HG03095 (cell line): ENCODE measurements at regions not wholly inside any gene's neighbourhood (a gene's known extent, or its start where the extent isn't known, plus 50 kb on each side); places are given as distances from the start of the nearest gene placed in this dataset.
"Not testable (repeated sequence)": the region's sequence is repeated elsewhere in the genome, so short reads cannot be mapped to it uniquely, and the experiment has no call there.

Experiments
- ATAC-seq: cut with Tn5 transposase; IDR thresholded peaks from one replicate; pipeline ENCODE4 v1.9.1; 2021; ENCODE audit warnings: moderate library complexity; ENCODE audit not compliant: unreplicated experiment

DNA sequence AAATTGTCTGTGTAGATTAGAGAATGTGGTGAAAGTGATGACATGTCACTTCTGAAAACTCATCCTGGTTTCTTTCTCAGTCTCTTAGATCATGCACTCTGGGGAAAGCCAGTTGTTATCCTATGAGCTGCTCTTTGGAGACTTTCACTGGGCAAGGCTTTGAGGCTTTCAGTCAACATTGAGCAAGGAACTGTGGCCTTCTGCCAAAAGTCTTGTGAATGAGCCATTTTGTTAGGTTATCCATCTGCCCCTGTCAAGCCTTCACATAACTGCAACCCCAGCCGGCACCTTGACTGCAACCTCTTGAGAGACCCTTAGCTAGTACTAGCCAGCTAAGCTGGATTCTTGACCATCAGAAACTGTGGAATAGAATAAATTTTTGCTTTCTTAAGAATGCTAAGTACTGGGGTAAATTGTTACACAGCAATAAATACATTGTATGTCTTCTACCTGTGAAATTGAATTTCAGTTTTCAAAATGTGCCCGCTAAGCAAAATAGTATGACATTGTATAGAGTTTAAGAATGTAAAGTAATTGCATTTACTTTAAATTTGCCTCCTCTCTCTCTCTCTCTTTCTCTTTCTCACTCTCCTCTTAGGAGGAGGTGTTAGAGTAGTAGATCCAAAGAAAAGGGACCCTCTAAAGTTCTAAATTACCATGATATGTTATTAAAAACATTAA, 1273.0 kb downstream of the RAPGEF2 start:
- ATAC-seq = no peak

- no peak for ATAC-seq
Observed at GRCh38 chr4:160386846-160387245, 1284.0 kb downstream of the RAPGEF2 start.

- no peak for ATAC-seq
Observed at GRCh38 chr4:160399826-160400225, 1296.9 kb downstream of the RAPGEF2 start.

GRCh38 chr4:160403081-160403480, 1300.2 kb downstream of the RAPGEF2 start:
- ATAC-seq = no peak

GRCh38 chr4:160406263-160406825, 1303.5 kb downstream of the RAPGEF2 start:
- ATAC-seq = no peak

- no peak for ATAC-seq
Observed at GRCh38 chr4:160414496-160414895, 1311.6 kb downstream of the RAPGEF2 start.

DNA sequence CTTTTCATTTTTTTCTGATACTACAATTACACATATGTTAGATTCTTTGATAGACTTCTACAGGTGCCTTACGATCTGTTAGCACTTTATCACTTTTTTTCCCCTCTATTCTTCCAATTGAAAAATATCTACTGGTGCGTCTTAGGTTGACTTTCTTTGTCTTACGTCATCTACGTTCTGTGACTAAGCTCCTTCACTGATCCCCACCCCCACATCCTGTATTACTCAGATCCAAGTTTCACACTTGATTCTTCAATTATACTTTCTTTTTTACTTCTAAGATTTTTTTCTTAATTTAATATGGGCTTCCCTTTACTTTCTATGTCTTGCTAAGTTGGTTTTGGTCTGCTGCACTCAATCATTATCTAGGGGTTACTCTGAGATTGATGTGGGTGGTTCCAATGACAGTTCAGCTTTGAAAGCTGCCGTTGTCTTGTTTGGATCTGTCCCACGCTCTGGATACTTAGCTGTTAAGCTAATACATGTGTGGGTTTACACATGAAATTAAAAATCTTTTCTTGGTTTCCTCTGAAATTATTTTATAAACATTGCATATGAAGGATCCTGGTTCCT, 1321.1 kb downstream of the RAPGEF2 start:
- no peak for ATAC-seq

DNA sequence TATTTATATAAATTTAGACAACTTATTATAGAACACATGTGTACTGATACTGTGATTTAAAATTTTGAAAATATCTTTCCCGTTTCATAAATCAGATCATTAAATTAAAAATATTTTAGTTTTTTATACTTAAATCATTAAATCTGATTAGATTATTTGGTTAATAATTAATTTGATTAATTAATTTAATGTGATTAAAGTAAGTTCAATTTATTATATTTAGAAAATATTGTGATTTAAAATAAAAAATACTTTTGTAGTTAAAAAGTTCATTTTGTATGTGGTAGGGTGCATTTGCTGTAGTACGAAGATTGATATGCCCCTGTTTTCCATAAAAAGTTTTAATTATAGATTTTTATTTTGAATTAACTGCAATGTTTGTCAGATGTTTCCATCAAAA, 1323.4 kb downstream of the RAPGEF2 start:
- no peak for ATAC-seq

- no peak for ATAC-seq
Observed at GRCh38 chr4:160450876-160451275, 1348.0 kb downstream of the RAPGEF2 start.

DNA sequence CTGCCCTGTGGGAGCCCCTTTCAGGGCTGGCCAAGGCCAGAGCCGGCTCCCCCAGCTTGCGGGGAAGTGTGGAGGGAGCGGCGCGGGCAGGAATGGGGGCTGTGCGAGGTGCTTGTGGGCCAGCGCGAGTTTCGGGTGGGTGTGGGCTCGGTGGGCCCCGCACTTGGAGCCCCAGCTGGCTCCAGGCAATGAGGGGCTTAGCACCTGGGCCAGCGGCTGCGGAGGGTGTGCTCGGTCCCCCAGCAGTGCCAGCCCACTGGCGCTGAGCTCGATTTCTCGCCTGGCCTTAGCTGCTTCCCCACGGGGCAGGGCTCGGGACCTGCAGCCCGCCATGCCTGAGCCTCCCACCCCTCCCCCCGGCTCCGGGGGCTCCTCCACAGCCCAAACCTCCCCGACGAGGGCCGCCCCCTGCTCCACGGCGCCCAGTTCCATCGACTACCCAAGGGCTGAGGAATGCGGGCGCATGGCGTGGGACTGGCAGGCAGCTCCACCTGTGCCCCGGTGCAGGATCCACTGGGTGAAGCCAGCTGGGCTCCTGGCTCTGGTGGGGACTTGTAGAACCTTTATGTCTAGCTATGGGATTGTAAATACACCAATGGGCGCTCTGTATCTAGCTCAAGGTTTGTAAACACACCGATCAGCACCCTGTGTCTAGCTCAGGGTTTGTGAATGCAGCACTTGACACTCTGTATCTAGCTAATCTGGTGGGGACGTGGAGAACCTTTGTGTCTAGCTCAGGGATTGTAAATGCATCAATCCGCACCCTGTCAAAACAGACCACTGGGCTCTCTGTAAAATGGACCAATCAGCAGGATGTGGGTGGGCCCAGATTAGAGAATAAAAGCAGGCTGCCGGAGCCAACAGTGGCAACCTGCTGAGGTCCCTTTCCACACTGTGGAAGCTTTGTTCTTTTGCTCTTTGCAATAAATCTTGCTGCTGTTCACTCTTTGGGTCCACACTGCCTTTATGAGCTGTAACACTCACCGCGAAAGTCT, 1379.1 kb downstream of the RAPGEF2 start:
- not testable (repeated sequence) for ATAC-seq

- ATAC-seq = no peak
Observed at GRCh38 chr4:160485071-160485687, 1382.3 kb downstream of the RAPGEF2 start.

DNA sequence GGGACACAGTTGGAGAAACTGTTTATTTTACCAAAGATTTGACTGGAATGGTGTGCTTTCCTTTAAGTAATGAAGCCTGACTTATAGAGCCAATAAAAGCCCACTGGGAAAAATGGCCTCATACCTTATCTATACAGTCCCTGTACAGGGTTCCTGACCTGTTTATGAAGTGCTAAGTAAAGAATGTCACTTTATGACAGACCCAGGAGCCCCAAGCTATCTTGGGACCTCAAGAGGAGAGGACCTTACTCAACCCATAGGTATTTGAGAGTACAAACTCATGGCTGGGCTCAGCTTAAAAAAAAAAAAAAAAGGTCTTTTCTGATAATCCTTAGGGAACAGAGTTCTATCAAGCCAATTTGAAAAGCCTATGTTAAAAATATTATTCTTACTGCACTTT, 1389.3 kb downstream of the RAPGEF2 start:
- no peak for ATAC-seq

DNA sequence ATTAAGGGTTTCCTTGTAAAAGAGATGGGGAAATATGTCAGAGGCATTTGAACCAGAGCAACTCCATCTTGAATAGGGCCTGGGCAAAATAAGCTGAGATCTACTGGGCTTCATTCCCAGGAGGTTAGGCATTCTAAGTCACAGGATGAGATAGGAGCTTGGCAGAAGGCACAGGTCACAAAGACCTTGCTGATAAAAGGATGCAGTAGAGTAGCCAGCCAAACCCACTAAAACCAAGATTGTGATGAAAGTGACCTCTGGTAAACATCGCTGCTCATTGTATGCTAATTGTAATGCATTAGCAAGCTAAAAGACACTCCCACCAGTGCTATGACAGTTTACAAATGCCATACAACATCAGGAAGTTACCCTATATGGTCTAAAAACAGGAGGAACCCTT, 1390.3 kb downstream of the RAPGEF2 start:
- no peak for ATAC-seq

- no peak for ATAC-seq
Observed at GRCh38 chr4:160495356-160495755, 1392.5 kb downstream of the RAPGEF2 start.

- no peak for ATAC-seq
Observed at GRCh38 chr4:160498211-160498610, 1395.3 kb downstream of the RAPGEF2 start.

- no peak for ATAC-seq
Observed at GRCh38 chr4:160505724-160506123, 1402.8 kb downstream of the RAPGEF2 start.

DNA sequence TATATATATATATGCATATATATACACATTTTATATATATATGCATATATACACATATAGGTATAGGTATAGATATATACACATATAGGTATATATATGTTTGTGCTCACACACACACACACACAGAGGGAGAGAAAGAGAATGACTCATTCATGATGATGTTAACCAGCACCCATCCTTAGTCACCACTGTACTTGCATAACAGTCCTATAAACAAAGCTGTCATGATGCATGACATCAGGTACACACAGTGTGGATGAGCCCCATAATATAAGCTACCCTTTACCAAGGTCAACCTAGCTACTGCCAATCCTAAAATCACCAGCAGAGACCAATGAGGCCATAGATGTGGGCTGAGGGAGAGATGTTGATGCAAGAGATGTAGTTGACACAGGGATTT, 1408.0 kb downstream of the RAPGEF2 start:
- ATAC-seq = no peak

- no peak for ATAC-seq
Observed at GRCh38 chr4:160514126-160514525, 1411.2 kb downstream of the RAPGEF2 start.

- no peak for ATAC-seq
Observed at GRCh38 chr4:160523231-160523630, 1420.4 kb downstream of the RAPGEF2 start.

DNA sequence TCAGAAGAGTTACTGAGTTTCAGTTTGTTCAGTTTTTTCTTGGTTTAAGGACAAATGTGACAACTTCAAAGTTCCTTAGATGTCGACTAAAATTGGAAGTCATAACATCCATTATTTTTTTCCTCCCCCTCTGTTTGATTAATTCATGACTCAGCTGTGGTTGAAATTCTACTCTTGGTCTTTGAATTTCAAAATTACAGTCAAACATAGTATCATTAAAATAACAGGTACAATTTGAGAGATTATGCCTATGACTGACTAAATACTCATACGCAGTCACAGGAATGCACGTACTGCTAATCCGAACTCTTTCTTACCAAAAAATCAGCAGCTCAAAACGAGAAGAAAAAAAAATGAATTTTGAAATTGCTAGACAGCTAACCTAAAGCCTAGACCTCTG, 1434.8 kb downstream of the RAPGEF2 start:
- no peak for ATAC-seq

- ATAC-seq = no peak
Observed at GRCh38 chr4:160546201-160546600, 1443.3 kb downstream of the RAPGEF2 start.
